ENCODE measurements at regions not wholly inside any gene's neighbourhood (a gene's known extent, or its start where the extent isn't known, plus 50 kb on each side); places are given as distances from the start of the nearest gene placed in this dataset.

DNA sequence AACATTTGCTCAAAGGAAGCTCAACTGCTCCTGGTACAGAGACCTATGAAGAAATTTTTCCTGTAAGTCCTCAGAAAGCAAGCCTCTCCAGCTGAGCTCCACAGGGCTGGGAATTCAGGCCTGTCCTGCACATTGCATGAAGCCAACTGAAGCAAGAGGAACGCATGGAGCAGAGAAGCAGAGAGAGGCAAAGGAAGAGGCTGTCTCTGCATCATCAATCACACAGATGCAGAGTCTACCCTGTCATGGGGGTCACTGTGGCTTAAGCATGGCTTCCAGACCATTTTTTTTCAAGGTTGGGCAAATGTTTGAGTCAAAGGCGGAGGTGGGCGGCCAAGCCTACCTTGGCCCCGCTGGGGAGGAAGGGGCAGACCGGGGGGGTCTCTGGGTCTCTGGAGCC is 110.3 kb upstream of the MSX1 start:
- 60% methylated on average over 5 of the region's 5 CpGs for WGBS (ENCODE audit: low lambda C conversion rate)
- POLR2A ChIA-PET = no interaction called here
- H3K79me2 ChIP-seq (ENCODE audit: insufficient read depth) = no peaks in the 10 kb centered on the region
- peaks cover 0 to 3% of the 10 kb centered on the region in 2 experiments; a peak in 2 of 4 replicates for H3K4me1 ChIP-seq (ENCODE audit: control insufficient read depth in 1 of 2, insufficient read depth in 2 of 2, low read depth in 1 of 2, low read length in 1 of 2)
- H3K36me3 ChIP-seq (replicated peaks in 1 of 2; ENCODE audit: control insufficient read depth in 1 of 2, insufficient read depth in 2 of 2, low read length in 1 of 2) = no peaks in the 10 kb centered on the region
- no peak overlapping the region for H3K27ac ChIP-seq (ENCODE audit: low read depth in 2 of 2, low read length in 1 of 2)
- H4K20me1 ChIP-seq (ENCODE audit: insufficient read depth) = no peaks in the 10 kb centered on the region
- no peak overlapping the region for H3K4me3 ChIP-seq (ENCODE audit: low read depth in 2 of 2, low read length in 1 of 2)
- no peak overlapping the region for H3K4me2 ChIP-seq
- CTCF ChIA-PET = interaction anchor here (1.5 kb wide), 1 partner anchor 13 kb away, joined by 4 read pairs; no protein-coding TSS in a partner anchor
- H3K9ac ChIP-seq = no peak overlapping the region
- TF ChIP-seq TEAD4 (IDR thresholded peaks at IDR 0.05; ENCODE audit: borderline replicate concordance, insufficient read depth) = no peak
- no peak for TF ChIP-seq FOXJ3 (CRISPR knock-in tag; IDR thresholded peaks at IDR 0.05)
- no peak for TF ChIP-seq NFIC (IDR thresholded peaks at IDR 0.05; ENCODE audit: borderline replicate concordance)
- no peak for TF ChIP-seq EP300 (IDR thresholded peaks at IDR 0.05; ENCODE audit: borderline replicate concordance in 1 of 2, low read depth in 1 of 2, low read length in 1 of 2)
- no peak for TF ChIP-seq MEF2A (IDR thresholded peaks at IDR 0.05; ENCODE audit: borderline replicate concordance, low read depth)
- no peak for TF ChIP-seq GATA2 (CRISPR knock-in tag; IDR thresholded peaks at IDR 0.05)
- TF ChIP-seq, protein P1, sequence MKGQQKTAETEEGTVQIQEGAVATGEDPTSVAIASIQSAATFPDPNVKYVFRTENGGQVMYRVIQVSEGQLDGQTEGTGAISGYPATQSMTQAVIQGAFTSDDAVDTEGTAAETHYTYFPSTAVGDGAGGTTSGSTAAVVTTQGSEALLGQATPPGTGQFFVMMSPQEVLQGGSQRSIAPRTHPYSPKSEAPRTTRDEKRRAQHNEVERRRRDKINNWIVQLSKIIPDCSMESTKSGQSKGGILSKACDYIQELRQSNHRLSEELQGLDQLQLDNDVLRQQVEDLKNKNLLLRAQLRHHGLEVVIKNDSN (IDR thresholded peaks at IDR 0.05; ENCODE audit: borderline replicate concordance, low read depth) = no peak
- TF ChIP-seq EZH2phosphoT487 (IDR thresholded peaks at IDR 0.05; ENCODE audit: borderline replicate concordance, low read depth) = no peak
- no peak for TF ChIP-seq YY1 (IDR thresholded peaks at IDR 0.05; ENCODE audit: low read depth)
- no peak for TF ChIP-seq ELF1 (IDR thresholded peaks at IDR 0.05)
- TF ChIP-seq, protein P2, sequence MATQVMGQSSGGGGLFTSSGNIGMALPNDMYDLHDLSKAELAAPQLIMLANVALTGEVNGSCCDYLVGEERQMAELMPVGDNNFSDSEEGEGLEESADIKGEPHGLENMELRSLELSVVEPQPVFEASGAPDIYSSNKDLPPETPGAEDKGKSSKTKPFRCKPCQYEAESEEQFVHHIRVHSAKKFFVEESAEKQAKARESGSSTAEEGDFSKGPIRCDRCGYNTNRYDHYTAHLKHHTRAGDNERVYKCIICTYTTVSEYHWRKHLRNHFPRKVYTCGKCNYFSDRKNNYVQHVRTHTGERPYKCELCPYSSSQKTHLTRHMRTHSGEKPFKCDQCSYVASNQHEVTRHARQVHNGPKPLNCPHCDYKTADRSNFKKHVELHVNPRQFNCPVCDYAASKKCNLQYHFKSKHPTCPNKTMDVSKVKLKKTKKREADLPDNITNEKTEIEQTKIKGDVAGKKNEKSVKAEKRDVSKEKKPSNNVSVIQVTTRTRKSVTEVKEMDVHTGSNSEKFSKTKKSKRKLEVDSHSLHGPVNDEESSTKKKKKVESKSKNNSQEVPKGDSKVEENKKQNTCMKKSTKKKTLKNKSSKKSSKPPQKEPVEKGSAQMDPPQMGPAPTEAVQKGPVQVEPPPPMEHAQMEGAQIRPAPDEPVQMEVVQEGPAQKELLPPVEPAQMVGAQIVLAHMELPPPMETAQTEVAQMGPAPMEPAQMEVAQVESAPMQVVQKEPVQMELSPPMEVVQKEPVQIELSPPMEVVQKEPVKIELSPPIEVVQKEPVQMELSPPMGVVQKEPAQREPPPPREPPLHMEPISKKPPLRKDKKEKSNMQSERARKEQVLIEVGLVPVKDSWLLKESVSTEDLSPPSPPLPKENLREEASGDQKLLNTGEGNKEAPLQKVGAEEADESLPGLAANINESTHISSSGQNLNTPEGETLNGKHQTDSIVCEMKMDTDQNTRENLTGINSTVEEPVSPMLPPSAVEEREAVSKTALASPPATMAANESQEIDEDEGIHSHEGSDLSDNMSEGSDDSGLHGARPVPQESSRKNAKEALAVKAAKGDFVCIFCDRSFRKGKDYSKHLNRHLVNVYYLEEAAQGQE (IDR thresholded peaks at IDR 0.05; ENCODE audit: low read depth, low read length) = no peak
- TF ChIP-seq, protein P3, sequence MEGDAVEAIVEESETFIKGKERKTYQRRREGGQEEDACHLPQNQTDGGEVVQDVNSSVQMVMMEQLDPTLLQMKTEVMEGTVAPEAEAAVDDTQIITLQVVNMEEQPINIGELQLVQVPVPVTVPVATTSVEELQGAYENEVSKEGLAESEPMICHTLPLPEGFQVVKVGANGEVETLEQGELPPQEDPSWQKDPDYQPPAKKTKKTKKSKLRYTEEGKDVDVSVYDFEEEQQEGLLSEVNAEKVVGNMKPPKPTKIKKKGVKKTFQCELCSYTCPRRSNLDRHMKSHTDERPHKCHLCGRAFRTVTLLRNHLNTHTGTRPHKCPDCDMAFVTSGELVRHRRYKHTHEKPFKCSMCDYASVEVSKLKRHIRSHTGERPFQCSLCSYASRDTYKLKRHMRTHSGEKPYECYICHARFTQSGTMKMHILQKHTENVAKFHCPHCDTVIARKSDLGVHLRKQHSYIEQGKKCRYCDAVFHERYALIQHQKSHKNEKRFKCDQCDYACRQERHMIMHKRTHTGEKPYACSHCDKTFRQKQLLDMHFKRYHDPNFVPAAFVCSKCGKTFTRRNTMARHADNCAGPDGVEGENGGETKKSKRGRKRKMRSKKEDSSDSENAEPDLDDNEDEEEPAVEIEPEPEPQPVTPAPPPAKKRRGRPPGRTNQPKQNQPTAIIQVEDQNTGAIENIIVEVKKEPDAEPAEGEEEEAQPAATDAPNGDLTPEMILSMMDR (IDR thresholded peaks at IDR 0.05) = no peak
- TF ChIP-seq RFX5 (IDR thresholded peaks at IDR 0.05; ENCODE audit: low read length) = no peak
- TF ChIP-seq, protein P4, sequence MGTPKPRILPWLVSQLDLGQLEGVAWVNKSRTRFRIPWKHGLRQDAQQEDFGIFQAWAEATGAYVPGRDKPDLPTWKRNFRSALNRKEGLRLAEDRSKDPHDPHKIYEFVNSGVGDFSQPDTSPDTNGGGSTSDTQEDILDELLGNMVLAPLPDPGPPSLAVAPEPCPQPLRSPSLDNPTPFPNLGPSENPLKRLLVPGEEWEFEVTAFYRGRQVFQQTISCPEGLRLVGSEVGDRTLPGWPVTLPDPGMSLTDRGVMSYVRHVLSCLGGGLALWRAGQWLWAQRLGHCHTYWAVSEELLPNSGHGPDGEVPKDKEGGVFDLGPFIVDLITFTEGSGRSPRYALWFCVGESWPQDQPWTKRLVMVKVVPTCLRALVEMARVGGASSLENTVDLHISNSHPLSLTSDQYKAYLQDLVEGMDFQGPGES (IDR thresholded peaks at IDR 0.05; ENCODE audit: low read depth, low read length) = no peak
- TF ChIP-seq RAD21 (IDR thresholded peaks at IDR 0.05; ENCODE audit: low read length) = no peak
- TF ChIP-seq FOSL2 (IDR thresholded peaks at IDR 0.05; ENCODE audit: borderline replicate concordance, low read depth) = no peak
- no peak for TF ChIP-seq RCOR1 (IDR thresholded peaks at IDR 0.05; ENCODE audit: low read length)
- TF ChIP-seq TCF12 (IDR thresholded peaks at IDR 0.05) = no peak
- TF ChIP-seq SMC3 (IDR thresholded peaks at IDR 0.05; ENCODE audit: low read depth, low read length) = no peak
- TF ChIP-seq, protein P5, sequence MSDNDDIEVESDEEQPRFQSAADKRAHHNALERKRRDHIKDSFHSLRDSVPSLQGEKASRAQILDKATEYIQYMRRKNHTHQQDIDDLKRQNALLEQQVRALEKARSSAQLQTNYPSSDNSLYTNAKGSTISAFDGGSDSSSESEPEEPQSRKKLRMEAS (IDR thresholded peaks at IDR 0.05; ENCODE audit: low read depth) = no peak
- peaks cover 12% of the 10 kb centered on the region; the same call in 1 of the 2 replicates for H3K27me3 ChIP-seq (ENCODE audit: insufficient read depth)
- no peaks in the 10 kb centered on the region for H3F3A ChIP-seq (replicated peaks; ENCODE audit: insufficient read depth)
- H2AFZ ChIP-seq (ENCODE audit: low read depth) = no peak overlapping the region
- no peak for DNase-seq
- no peaks in the 10 kb centered on the region for H3K9me3 ChIP-seq
- H3K9me2 ChIP-seq = no peaks in the 10 kb centered on the region

Data from SK-N-SH (cell line).